GM19397 (cell line): ENCODE measurements at regions not wholly inside any gene's neighbourhood (a gene's known extent, or its start where the extent isn't known, plus 50 kb on each side); places are given as distances from the start of the nearest gene placed in this dataset.
"Not testable (repeated sequence)": the region's sequence is repeated elsewhere in the genome, so short reads cannot be mapped to it uniquely, and the experiment has no call there.

Source experiments
- ATAC-seq: cut with Tn5 transposase; IDR thresholded peaks from one replicate; pipeline ENCODE4 v1.9.1; 2021; ENCODE audit warnings: mild to moderate bottlenecking, moderate library complexity; ENCODE audit not compliant: unreplicated experiment

DNA sequence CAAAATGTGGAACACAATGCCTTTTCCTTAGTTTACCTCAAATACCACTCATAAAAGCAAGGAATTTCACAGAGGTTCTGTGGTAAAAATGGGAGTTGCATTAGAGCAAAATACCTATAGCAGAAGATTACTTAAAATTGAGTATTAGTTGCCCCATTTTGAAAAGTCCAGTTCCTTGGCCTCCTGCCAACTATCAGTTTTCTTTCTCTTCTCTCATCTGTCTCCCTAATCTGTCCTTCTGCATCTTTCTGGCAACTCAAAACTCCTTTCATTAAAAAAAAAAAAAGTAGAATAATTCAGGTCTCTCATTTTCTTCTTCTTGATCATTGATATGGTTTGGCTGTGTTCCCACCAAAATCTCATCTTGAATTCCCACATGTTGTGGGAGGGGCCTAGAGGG is 127.3 kb downstream of the ATP23 start:
- ATAC-seq = no peak

DNA sequence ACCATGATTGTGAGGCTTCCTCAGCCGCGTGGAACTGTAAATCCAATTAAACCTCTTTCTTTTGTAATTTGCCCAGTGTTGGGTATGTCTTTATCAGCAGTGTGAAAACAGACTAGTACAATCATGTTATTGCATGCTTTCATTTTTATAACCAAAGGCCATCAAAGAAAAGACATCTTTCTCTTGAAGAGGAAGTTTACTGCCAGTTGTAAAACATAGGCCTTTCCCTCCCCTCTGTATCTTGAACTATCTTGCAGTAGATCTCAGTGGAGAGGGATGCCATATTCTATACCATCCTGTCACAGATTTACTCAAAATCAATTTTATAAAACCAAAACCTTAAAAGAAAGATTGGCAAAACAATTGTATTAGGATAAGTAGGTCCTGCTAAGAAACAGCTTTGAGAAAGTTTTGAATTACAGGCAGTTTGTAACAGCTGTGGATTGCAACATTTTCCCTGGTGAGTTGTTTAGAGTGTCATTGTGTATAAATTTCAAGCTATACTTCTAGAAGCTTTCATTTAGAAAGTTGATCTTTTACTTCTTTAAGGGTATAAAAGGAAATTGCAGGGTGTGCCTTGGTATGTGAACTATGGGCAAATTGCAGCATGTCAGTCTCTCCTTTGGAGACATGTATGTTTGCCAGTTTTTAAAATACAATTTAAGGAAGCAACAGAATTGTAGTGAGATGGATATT is 128.0 kb downstream of the ATP23 start:
- no peak for ATAC-seq

DNA sequence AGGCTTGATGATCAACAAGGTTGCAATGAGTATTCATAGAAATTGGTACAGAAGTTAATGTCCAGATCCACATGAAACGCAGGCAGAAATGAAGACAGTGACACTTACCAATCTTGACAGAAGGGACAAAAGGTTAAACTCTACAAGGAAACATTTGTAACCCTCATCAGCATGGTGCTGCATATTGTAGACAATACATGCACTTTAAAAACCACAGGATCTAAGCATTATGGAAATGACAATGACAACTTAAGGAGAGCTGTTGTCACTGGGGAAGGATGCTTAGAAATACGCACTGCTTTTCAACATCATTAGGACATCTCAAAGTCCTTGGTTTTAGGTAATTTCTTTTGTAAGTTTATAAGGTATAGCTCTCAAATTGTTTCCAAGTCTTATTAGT is 130.6 kb downstream of the ATP23 start:
- ATAC-seq = no peak

DNA sequence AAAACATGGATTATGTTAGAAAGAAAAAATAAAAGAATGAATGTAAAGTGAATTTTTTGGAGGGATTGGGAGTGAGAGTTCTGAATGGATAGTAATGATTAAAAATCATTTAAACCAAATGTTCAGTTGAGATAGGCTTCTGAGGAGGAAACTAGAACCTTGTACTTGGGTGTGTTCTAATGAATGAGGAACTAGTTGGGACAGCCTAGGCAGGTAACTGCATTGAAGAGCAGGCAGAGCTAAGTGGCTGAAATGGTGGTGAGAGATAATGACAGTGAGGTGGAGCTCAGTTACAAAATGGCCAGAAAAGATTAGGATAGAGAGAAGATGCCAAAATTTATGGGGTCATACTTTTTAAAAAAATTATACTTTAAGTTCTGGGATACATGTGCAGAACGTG is 132.9 kb downstream of the ATP23 start:
- ATAC-seq = no peak

GRCh38 chr12:58079806-58080205 is 138.4 kb downstream of the ATP23 start:
- no peak for ATAC-seq

DNA sequence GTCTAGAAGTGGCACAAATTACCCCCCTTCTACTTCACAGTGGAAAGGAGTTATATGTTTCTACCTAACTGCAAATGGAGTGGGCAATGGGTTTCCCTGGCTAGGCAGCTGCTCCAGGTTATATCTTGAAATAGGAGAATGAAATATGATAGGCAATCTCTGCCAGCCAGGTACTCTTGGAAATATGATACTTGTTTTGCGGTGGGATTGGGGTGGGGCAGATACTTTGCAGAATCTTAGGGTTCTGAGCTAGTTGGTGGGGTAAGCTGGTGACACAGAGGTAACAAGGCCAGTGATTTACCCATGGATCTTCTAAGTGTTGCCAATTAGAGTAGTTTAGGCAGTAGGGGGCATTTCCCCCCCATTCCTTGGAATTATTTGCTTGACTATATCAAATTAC is 140.1 kb downstream of the ATP23 start:
- no peak for ATAC-seq

DNA sequence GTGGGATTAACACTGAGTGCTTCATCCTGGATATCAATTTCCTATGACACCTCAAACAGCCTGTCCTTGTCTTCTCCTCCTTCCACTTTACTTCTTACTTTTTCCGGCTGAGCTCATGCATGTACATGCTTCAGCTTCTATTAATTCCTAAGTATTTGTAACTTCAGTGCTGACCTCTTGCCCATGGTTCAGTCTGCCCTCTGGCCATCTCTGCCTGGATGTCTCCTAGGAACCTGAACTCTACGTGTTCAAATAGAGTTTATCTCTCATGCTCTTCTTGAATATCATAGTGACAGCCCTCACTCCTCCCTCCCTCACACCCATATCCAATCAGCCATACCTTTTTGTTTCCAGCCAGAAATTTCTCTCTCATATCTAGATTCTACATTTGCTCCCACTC is 141.6 kb downstream of the ATP23 start:
- ATAC-seq = no peak

DNA sequence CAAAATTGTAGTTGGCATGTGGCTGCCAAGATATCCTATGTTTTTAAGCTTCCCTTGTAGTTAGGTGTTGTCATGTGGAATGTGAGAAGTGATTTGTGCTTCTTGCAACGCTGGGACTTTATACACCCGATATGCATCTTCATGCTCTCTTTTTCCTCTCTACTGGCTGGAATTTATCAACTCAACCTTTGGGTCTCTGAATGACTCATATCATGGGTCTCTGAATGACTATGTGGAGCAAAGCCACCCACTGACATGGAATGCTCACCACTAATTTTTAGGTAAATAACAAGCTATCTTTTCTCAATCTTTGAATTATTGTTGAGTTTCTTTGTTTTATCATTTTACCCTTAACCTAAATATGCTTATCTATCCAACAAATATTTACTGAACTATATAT is 144.6 kb downstream of the ATP23 start:
- ATAC-seq = no peak

DNA sequence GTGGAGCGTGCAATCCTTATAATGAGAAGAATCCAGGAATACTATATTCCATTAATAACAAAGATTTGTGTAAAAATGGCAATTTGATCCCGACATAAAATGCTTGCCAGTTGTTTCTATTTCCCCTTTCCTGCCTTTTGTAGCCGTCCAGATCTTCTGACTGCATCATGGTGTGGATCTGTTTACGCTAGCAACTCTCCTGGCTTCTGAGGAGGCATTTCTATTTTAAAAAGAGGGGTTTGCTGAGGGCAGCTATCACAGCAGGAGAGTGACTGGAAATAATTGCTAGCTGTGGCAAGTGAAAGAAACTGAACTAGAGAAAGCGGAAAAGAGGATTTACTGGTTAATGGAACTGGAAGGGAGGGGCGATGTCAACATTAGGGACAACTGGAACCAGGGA is 145.6 kb downstream of the ATP23 start:
- no peak for ATAC-seq

DNA sequence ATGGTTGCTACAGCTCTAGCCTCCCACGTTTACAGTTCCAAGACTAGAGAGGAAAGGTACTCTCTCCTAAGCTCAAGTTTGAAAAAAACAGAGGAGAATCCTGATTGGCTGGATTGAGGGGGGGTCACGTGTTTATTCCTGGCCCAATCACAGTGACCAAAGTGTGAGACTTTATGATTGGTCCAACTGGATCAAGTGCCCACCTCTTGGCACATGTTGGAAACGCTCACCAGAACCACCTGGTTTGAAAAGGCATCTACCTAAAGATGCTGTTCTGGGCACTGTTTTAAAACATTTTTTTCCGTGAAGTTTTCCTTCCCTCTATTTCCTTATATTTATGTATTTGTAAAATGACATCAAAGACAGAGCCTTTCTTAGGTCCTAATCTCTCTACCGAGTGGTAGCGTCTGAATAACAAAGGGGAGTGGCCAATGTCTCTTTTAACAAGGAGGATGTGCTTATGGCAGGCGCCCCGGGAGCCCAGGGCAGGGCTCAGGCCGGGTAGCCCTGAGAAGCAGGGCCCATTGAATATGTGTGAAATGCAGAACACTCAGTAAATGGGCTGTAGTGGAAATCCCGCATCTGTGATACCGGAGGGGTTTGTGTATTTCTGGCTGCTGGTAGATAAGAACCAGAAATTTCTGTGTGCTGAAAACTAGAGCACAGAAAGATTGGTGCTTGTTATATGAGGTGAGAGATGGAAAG is 146.2 kb downstream of the ATP23 start:
- ATAC-seq = no peak

DNA sequence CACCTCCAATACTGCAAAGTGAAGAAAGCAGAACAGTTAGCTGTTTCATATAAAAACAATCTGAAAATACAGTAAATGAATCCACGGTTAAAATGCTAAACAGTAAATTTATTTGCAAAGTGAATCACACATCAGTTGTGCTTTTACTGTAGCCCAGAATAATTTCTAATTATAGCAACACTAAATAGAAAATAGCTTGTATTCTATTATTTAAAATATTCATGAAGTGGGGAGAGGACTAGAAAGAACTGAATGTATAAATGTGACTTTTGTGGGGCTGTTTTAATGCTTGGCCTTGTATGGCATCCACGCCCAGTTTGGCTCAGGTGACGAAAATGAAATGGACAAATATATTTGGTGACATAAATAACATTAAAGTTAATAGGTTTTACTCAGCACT is 148.2 kb downstream of the ATP23 start:
- ATAC-seq = no peak

- no peak for ATAC-seq
Observed at GRCh38 chr12:58090685-58091084, 149.3 kb downstream of the ATP23 start.

GRCh38 chr12:58095002-58095401 is 153.6 kb downstream of the ATP23 start:
- no peak for ATAC-seq

DNA sequence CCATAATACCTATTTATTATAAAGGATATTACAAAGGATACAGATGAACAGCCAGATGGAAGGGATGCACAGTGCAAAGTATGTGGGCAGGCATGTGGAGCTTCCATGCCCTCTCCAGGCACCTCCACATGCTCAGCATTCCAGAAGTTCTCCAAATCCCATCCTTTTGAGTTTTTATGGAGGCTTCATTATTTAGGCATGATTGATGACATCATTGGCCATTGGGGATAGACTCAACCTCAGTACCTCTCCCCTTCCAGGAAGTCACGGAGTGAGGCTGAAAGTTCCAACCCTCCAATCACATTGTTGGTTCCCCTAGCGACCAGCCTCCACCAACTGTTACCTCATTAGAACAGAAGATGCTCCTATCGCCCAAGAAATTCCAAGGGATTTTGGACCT is 156.4 kb downstream of the ATP23 start:
- ATAC-seq = no peak

- ATAC-seq = no peak
Observed at GRCh38 chr12:58099476-58099875, 158.1 kb downstream of the ATP23 start.

DNA sequence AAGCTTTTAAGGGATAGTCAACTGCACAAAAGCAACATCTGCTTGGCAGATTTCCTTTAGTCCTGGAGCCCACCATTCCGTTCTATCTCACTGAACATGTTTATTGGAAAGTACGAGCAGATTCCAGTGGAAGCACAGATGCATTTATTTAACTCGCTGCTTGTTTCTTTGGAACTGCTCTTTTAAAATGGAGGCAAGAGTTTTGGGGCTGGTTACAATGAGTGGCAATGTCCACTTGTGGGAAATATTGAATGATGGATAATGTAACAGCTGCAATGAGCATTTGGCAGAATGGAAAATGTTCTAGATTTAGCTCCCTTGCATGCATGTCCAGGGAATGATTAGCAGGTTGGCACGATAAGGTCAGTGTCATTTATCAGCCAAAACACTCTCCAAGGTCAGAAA is 163.0 kb downstream of the ATP23 start:
- no peak for ATAC-seq

GRCh38 chr12:58105225-58106119 is 164.1 kb downstream of the ATP23 start:
- ATAC-seq = no peak

- no peak for ATAC-seq
Observed at GRCh38 chr12:58106195-58106594, 164.8 kb downstream of the ATP23 start.

- no peak for ATAC-seq
Observed at GRCh38 chr12:58117201-58117600, 175.8 kb downstream of the ATP23 start.

GRCh38 chr12:58117667-58118066 is 176.3 kb downstream of the ATP23 start:
- ATAC-seq = no peak

GRCh38 chr12:58125761-58126160 is 184.4 kb downstream of the ATP23 start:
- not testable (repeated sequence) for ATAC-seq
